Osteocyte (in vitro differentiated cells): ENCODE measurements at regions not wholly inside any gene's neighbourhood (a gene's known extent, or its start where the extent isn't known, plus 50 kb on each side); places are given as distances from the start of the nearest gene placed in this dataset.

Source experiments
- DNase-seq: peaks from one replicate; pipeline ENCODE4 v3.0.0; 2021; ENCODE audit warnings: mixed read lengths; ENCODE audit not compliant: unreplicated experiment; ENCODE audit errors: extremely low spot score
- H3K27ac Mint-ChIP-seq: one replicate; pipeline ENCODE4 v1.8.0; 2021; ENCODE audit warnings: mild to moderate bottlenecking, mixed read lengths; ENCODE audit not compliant: unreplicated experiment
- H3K27me3 Mint-ChIP-seq: one replicate; pipeline ENCODE4 v1.8.0; 2021; ENCODE audit warnings: mixed read lengths; ENCODE audit not compliant: unreplicated experiment
- H3K36me3 Mint-ChIP-seq: one replicate; pipeline ENCODE4 v1.8.0; 2021; ENCODE audit warnings: mixed read lengths; ENCODE audit not compliant: unreplicated experiment
- H3K4me1 Mint-ChIP-seq: one replicate; pipeline ENCODE4 v1.8.0; 2021; ENCODE audit warnings: mixed read lengths; ENCODE audit not compliant: unreplicated experiment
- H3K4me3 Mint-ChIP-seq: one replicate; pipeline ENCODE4 v1.8.0; 2021; ENCODE audit warnings: mild to moderate bottlenecking, moderate library complexity, mixed read lengths; ENCODE audit not compliant: unreplicated experiment
- H3K9me3 Mint-ChIP-seq: one replicate; pipeline ENCODE4 v1.8.0; 2021; ENCODE audit warnings: mixed read lengths; ENCODE audit not compliant: unreplicated experiment
- CTCF ChIP-seq: fragments of 200-600 bp; sonication (generic); IDR thresholded peaks from 2 replicates; pipeline ENCODE4 v1.5.0; 2021; ENCODE audit warnings: antibody characterized with exemption, mild to moderate bottlenecking, moderate library complexity

- TF ChIP-seq CTCF, result no peak
- Mint-ChIP-seq H3K27ac (peak overlapping the region; percentile 8), H3K4me1 (peaks cover 31% of the 10 kb centered on the region), H3K4me3 (no peak overlapping the region), H3K36me3 (peaks cover 2% of the 10 kb centered on the region), H3K9me3 (no peaks in the 10 kb centered on the region), H3K27me3 (no peaks in the 10 kb centered on the region)
- DNase-seq, result no peak
Observed at GRCh38 chr5:124050120-124050770, 538.3 kb downstream of the CSNK1G3 start.

- Mint-ChIP-seq H3K27ac (no peak overlapping the region), H3K4me1 (peaks cover 28% of the 10 kb centered on the region), H3K27me3 (no peaks in the 10 kb centered on the region), H3K4me3 (no peak overlapping the region), H3K36me3 (peaks cover 2% of the 10 kb centered on the region), H3K9me3 (peaks cover 4% of the 10 kb centered on the region)
- TF ChIP-seq CTCF, result no peak
- no peak for DNase-seq
Observed at GRCh38 chr5:124045412-124045811, 533.4 kb downstream of the CSNK1G3 start.

- TF ChIP-seq CTCF, result no peak
- H3K27me3 Mint-ChIP-seq, result no peaks in the 10 kb centered on the region
Observed at GRCh38 chr5:124044613-124045012, 532.6 kb downstream of the CSNK1G3 start.

GRCh38 chr5:124043456-124043855, 531.5 kb downstream of the CSNK1G3 start:
- Mint-ChIP-seq H3K27ac (no peak overlapping the region), H3K4me3 (no peak overlapping the region), H3K9me3 (peaks cover 4% of the 10 kb centered on the region), H3K4me1 (peaks cover 19% of the 10 kb centered on the region), H3K27me3 (no peaks in the 10 kb centered on the region), H3K36me3 (peaks cover 2% of the 10 kb centered on the region)
- no peak for TF ChIP-seq CTCF
- no peak for DNase-seq

More at GRCh38 chr5:124044613-124045012, 532.6 kb downstream of the CSNK1G3 start:
- no peak overlapping the region for H3K27ac Mint-ChIP-seq
- H3K4me3 Mint-ChIP-seq, result no peak overlapping the region
- H3K9me3 Mint-ChIP-seq, result peaks cover 4% of the 10 kb centered on the region
- DNase-seq, result no peak
- H3K4me1 Mint-ChIP-seq, result peaks cover 22% of the 10 kb centered on the region
- H3K36me3 Mint-ChIP-seq, result peaks cover 2% of the 10 kb centered on the region

- TF ChIP-seq CTCF, result no peak
- Mint-ChIP-seq H3K4me1 (peaks cover 15% of the 10 kb centered on the region), H3K27ac (no peak overlapping the region), H3K9me3 (peaks cover 4% of the 10 kb centered on the region), H3K27me3 (no peaks in the 10 kb centered on the region), H3K36me3 (no peaks in the 10 kb centered on the region), H3K4me3 (no peak overlapping the region)
- DNase-seq, result no peak
Observed at GRCh38 chr5:124040799-124041198, 528.8 kb downstream of the CSNK1G3 start.
